C4-2B (cell line): ENCODE measurements at regions not wholly inside any gene's neighbourhood (a gene's known extent, or its start where the extent isn't known, plus 50 kb on each side); places are given as distances from the start of the nearest gene placed in this dataset.

Experiments
- H3K27ac ChIP-seq: fragments of 450-650 bp; 2 replicates; pipeline ENCODE4 v1.5.1; 2017
- ZFX ChIP-seq: fragments of 450-650 bp; IDR thresholded peaks from 2 replicates; pipeline ENCODE4 v1.6.1; 2017
- TF ChIP-seq, protein P1 (sequence below): fragments of 450-650 bp; conservative IDR thresholded peaks from 2 replicates; pipeline ENCODE4 v1.5.1; 2017; ENCODE audit warnings: mild to moderate bottlenecking

DNA sequence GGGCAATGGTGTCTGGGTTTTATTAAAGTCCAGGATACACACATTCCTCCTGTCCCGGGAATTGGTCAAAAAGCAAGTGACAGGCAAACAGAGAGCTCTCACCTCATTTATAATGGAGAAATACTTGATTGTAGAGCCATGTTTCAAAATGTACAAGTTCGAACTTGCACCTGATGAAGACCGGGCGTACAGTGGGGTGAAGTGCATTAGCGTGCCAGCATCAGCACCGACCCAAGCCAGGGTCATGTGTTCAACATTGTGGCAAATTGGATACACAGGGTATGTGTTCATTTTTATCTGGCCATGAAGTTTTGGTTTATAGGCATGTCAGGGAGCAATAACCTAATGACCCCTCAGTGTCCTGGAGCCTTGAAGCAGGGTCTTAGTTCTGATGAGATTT is 472.5 kb downstream of the IRX1 start:
- no peak overlapping the region for H3K27ac ChIP-seq
- TF ChIP-seq ZFX: no peak
- TF ChIP-seq, protein P1, sequence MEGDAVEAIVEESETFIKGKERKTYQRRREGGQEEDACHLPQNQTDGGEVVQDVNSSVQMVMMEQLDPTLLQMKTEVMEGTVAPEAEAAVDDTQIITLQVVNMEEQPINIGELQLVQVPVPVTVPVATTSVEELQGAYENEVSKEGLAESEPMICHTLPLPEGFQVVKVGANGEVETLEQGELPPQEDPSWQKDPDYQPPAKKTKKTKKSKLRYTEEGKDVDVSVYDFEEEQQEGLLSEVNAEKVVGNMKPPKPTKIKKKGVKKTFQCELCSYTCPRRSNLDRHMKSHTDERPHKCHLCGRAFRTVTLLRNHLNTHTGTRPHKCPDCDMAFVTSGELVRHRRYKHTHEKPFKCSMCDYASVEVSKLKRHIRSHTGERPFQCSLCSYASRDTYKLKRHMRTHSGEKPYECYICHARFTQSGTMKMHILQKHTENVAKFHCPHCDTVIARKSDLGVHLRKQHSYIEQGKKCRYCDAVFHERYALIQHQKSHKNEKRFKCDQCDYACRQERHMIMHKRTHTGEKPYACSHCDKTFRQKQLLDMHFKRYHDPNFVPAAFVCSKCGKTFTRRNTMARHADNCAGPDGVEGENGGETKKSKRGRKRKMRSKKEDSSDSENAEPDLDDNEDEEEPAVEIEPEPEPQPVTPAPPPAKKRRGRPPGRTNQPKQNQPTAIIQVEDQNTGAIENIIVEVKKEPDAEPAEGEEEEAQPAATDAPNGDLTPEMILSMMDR: no peak

DNA sequence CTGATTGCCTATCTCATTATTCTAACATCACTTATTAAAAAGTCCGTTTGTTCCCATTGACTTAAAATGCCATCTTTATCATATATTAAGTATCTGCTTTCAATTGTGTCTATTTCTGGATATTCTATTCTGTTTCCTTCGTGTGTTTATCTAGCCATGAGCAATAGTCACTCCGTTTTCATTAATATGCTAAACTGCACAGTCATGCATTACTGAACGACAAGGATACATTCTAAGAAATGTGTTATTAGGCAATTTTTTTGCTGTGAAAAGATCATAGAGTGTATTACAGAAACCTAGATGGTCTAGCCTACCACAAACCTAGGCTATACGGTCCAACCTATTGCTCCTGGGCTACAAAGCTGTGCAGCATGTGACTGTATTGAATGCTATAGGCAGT is 482.9 kb downstream of the IRX1 start:
- no peak overlapping the region for H3K27ac ChIP-seq
- TF ChIP-seq, protein P1: no peak
- no peak for TF ChIP-seq ZFX

DNA sequence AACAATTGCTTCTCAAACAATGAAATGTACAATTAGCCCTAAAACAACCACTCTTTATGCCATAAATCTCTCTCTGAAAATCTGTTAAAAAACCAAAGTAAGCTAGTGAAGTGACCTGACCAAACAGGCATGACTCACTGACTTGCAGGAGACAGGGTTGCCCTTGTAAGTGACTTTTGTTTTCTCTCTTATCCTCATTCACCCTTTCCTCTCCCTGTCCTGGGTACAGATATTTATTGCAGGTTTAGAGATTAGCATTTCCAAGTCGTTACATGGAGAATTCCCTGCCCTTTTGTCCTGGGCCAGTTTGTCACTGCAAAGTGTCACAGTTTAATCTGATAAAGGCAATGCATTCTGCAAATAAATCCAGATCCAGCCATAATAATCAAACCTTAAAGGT is 484.2 kb downstream of the IRX1 start:
- TF ChIP-seq, protein P1: no peak
- TF ChIP-seq ZFX: no peak
- no peak overlapping the region for H3K27ac ChIP-seq

DNA sequence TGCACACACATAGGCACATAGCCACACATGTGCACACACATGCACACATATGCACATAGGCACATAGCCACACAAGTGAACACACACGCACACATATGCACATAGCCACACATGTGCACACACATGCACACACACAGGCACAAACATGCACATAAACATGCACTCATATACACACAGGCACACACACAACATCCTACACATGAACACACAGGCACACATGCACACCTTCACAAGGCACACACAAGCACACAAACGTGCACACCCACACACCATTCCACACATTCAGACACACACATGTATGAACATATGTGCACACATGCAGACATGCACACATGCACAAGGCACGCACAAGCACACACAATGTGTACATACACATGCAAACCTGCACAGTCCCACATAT is 484.7 kb downstream of the IRX1 start:
- no peak overlapping the region for H3K27ac ChIP-seq
- TF ChIP-seq ZFX: no peak
- TF ChIP-seq, protein P1: no peak

DNA sequence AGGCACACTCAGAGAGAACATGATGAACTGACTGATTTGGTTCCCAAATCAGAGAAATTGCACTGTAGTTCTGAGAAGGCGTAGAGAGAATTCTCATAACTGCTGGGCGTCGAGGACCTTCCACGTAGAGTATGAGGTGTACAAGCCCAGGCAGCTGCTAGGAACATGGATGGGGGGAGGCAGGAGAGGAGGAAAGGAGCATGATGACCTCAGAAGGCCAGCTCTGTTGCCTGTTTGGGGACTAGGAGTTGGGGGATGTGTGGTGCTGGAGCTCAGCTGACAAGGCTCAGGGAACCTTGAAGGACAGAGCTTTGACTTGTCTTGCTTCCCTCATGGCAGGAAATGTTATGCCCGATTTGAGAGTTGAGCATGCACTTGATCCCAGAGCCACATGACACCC is 485.4 kb downstream of the IRX1 start:
- TF ChIP-seq ZFX: no peak
- TF ChIP-seq, protein P1: no peak
- no peak overlapping the region for H3K27ac ChIP-seq

DNA sequence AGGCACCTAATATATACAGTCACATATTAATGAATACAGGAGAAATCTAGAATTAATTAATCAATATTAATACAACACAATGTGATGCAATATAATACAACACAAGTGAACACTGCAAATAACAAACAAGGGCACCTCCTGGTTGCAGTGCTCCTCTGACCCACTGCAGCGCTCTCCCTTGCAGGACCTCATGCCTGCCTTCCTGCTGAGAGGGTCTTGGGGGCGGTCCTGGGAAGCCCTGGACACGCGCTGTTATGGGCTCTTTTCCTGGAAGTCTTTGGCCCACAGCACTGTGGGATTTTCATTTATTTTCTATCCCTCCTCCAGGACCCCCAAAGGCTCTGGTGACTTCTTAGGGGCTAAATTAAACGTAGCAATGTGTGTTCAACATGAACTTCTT is 485.8 kb downstream of the IRX1 start:
- no peak overlapping the region for H3K27ac ChIP-seq
- TF ChIP-seq, protein P1: no peak
- TF ChIP-seq ZFX: no peak

DNA sequence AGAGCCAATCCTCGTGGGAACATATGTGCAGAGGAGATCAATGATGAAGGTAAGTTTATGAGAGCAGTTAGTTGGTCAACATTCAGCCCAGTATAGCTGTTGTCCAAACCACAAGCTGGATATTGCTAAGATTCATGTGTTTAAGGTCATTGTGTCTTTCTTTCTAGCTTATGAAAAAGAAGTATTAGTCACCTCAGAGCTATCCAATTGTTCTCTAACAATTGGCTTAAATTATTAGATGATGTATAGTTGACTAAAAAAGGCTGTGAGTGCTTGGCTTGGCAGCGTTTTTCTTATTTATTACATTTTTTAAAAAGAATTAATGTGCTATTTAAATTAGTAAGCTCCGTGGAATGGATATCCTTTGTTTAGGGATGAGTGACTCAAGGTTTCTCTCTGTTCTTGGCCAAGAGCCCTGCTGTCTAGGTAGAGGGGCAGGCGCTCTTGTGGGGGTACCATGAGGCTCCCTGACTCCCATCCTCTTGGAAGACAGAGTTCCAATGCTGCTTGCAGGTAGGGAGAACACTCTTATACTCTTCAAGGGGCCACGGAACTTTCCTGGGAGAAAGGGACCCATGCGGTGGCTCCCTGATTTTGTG is 487.4 kb downstream of the IRX1 start:
- no peak overlapping the region for H3K27ac ChIP-seq
- no peak for TF ChIP-seq ZFX
- TF ChIP-seq, protein P1: no peak
